ENCODE measurements at regions not wholly inside any gene's neighbourhood (a gene's known extent, or its start where the extent isn't known, plus 50 kb on each side); places are given as distances from the start of the nearest gene placed in this dataset.

- peak; percentile 80 for TF ChIP-seq CTCF (IDR thresholded peaks at IDR 0.05; ENCODE audit: low read length)
- no peak for TF ChIP-seq EZH2 (optimal IDR thresholded peaks at IDR 0.05; ENCODE audit: low read depth, low read length)
- no peak for TF ChIP-seq EZH2phosphoT487 (IDR thresholded peaks at IDR 0.05; ENCODE audit: low read length)
Observed at GRCh38 chr21:18951271-18952038, 547.9 kb upstream of the TMPRSS15 start.

Measured in MM.1S (cell line).